NCI-H2029 (cell line): ENCODE measurements at regions not wholly inside any gene's neighbourhood (a gene's known extent, or its start where the extent isn't known, plus 50 kb on each side); places are given as distances from the start of the nearest gene placed in this dataset.

Experiments used
- DNase-seq: peaks from one replicate; lab custom pipeline; 2025; lab: John Stamatoyannopoulos, UW

DNA sequence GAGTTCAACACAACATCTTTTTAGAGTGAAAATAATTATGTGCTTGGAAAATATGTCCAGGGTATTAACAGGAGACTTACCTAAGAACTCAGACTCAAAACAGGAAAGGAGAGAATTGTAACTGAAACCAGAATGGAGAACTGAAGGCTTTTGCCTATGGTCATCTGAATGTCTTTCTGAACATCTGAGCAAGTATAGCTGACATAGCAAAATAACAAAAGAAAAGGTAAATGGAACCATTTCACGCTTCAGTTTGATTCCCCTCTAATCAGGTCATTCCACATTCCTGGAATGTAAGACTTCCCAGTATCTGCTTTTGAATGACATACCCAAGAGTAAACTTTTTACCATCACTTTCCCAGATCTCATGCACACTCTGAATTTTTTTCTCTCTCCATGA is 500.4 kb upstream of the HS3ST1 start:
- DNase-seq = no peak

DNA sequence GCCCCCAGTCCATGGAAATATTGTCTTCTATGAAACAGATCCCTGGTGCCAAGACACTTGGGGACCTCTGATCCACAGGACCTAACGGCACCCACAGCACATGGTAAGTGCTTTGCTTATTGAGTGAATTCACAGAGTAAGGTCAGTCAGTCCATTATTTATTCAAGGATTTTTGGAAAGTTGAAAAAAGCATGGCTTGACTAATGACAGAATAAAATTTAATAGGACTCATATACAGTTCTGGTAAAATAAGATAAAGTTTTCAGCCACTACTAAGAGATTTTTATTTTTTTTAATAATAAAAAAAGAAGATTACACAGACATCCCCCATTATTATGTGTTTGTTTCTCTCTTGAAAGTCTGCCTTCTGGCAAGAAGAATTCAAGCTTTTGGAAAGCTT is 490.6 kb upstream of the HS3ST1 start:
- DNase-seq = no peak

DNA sequence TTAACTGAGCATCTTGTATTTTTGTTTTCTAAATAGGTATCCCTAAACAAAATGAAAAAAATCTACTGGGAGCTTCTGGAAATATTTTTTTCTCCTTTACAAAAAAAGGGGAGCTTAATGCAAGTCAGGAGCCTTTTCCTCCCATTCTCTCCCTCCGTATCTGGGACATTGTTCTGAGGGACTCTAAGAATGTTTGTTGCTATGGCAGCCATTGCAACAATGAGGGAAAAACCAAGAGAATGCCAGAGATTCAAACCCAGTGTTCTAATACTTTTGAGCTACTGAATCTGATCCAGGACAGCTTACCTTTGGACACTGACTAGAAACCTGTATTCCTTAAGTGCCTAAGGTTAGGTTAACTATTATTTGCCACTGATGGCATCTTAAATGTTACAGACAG is 485.7 kb upstream of the HS3ST1 start:
- DNase-seq = no peak

DNA sequence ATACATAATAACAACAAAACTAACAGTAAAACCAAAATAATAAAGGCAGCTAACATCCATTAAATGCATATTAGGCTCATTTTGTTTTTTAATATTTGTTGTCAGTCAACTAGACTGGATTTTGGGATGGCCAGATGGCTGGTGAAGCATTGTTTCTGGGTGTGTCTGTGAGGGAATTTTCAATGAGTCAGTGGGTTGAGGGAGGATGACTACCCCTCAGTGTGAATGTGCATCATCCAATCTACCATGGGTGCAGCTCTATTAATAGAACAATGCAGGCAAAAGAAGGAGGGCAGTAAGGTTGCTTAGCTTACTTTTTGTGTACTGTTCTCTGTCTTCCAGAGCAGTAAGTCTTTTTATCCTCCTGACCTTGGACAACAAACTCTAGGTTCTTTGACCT is 484.2 kb upstream of the HS3ST1 start:
- no peak for DNase-seq

DNA sequence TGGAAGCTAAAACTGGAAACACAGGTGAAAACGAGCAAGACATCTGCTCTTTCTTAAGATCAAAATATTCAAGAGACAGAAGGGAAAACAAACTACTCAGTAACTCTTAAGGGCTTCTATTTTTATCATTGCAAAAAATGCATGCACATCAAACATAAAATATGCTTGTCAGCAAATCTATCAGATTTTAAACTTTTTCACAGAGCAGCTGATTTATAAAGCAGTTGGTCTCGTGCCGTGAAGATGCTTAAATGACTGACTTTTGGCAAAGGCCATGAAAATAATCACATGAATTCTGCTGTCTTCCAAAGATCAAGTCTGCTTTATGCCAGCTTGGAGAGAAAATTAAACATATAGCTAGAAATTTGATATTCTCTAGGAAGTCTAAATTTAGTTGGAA is 482.1 kb upstream of the HS3ST1 start:
- no peak for DNase-seq

DNA sequence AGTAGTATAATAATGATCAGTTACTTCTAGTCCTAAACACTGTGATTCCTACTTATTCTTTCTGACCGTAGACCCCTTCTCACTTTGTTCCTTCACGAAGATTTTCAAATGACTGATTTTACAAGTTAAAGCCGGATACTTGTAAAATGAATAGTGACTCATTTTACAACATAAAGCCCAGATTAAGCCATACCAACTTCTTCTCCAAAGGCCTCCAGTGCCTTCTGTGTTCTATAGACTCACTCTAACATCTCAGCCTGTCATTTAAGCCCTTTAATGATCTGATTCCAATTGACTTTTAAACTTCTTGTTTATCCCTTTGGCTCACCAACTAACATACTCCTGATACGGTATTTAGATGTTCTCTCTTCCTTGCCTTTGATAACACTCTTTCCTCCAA is 480.0 kb upstream of the HS3ST1 start:
- no peak for DNase-seq

DNA sequence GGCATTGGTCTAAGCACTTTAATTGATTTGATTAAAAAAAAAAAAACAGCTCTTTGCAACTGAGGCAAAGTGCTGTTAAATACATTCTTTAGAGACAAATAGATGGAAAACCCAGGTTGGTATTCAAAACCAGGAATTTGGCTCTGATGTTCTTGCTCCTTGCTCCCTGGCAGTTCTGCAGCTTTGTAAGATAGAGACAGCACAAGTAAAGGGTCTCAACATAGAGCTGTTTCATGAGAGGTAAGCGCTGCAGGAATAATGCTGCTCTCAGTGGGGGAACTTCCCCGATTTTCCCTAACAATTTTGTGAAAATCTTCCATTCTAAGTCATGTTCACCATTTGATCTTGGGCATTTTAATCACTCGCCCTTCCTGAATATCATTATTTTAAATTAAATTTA is 479.5 kb upstream of the HS3ST1 start:
- DNase-seq = no peak

DNA sequence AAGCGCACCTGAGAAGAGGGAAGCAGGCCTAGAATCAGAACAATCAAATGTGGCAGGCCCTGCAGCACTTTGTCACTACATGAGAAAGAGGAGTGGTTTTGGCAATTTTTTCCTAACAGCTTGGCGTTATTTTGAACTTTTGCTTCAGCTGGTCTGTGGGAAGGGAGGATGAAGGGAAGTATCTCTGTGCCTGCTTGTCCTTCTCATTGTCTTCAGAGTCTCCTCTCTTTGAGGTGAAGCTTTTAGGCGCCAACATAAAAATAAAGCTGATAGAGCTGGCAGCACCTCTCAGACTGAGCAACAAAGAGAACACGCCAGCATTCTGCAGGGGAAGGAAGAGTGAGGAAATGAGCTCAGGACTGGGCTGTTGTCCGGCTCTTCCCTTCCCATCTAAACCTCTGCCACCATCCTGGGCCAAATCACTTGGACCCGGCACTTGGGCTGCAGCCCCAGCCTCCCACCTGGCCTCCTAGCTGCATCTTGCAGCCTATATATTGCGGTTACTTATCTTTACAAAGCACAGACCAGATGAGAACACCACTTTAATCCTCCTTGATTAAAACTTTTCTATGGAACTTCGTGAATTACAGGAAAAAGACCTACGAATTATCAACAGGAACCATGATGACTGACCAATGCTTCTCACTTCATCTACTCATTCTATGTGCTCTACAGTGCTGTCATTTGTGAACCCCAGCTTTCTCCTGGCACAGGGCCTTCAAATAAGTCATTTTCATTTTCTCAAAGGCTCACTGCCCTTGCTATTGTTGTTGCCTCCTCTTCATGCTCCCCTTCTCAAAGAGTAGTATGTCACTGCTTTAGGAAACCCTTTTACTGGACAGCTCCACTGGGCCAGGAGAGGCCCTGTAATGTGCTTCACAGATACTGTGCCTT is 476.4 kb upstream of the HS3ST1 start:
- no peak for DNase-seq

DNA sequence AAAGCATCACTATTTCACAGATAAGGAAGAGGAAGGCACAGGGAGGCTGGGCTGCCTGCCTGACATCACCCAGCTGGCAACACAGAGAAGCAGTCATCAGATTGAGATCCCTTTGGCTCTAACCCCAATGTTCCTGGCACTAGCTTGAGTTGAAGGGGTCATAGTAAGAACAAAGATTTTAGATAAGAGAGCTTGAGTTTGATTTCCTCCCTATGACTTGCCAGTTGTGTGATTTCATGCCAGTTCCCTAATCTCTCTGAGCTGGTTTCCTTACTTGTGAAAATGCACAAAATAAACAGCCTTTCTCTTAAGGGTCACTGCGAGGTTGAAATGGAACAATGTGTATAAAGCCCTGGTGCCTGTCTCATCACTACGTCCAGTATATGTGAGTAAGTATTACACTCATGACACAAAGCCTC is 475.4 kb upstream of the HS3ST1 start:
- DNase-seq = no peak

DNA sequence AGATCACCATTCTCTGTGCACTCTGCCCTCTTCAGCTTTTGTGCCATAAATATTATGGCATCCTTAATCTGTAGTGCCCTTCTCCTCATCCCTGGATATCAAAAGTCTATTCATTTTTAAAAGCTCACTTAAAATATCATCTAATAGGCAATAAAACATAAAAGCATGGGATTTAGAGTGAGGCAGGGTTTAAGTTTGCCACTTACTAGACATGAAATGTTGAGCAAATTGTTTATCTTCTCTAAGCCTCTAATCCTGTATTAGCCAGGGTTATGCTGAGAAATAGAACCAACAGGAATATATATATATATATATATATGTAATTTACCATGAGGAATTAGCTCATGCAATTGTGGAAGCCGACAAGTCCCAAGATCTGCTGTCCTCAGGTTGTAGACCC is 472.4 kb upstream of the HS3ST1 start:
- DNase-seq = no peak

DNA sequence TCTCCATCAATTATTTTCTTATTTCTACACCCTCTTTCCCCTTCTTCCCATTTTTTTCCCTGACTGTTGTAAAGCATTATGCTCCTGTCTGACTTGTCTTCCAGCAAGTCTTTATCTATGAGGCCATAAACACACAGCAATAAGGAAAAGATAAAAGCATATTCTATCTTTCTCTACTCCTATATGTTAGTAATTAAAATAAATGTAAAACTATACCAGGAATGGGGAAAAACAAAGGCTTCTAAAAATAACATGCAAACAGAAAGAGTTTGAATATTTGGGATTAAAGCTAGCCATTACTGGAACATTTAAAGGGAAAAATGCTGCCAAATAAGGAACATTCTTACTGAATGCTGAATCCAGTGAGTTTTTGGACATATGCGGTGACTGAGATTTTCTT is 471.7 kb upstream of the HS3ST1 start:
- DNase-seq = no peak

DNA sequence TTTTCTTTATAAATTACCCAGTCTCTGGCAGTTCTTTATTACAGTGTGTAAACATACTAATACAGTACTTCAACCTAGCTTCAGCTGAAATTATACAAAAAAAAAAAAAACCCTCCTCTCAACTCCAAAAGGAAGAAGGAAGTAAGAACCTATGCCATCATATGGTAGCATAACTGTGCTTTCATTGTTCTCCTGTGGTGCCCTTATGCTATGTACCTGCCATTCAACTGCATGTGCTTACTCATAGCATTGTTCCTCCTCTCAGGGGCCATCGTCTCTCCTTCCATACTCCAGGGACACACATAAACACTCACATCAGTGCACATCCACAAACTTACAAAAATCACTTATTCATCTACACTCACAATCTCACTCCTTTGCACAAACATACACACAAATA is 470.1 kb upstream of the HS3ST1 start:
- DNase-seq = no peak

DNA sequence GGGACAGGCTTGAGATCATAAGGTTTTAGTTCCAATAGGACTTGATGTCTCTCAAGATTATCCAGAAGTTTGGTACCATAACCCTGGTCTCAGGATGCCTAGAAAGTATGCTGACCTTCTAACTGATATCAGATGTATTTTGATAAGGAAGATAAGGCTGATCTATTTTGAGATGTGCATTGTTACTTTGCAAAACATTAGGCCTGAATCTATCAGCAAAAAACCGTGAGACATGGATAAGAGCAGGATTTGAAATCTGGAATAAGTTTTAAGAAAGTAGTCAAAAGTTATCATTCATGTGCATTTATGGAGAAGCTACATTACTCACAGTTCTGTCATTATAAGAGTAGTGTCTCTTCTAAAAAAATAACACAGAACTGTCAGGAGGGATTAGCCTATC is 467.1 kb upstream of the HS3ST1 start:
- no peak for DNase-seq

DNA sequence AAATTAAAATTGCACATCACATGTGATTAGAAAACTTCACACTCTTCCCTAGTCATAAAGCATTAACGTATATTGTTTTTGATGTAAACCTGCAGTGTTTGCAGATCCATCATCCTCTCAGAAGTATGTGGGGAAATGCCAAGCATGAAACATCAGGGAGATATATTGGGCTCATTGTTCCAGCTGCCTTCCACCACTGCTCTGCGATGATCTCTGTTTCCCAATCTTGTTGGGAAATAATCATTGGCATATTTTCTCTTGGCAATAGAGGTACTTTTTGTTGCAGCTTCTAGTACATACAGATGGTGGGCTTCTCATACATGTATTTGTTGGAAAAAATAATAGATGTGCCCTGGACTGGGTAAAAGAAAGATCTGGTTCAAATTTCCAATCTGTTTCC is 466.3 kb upstream of the HS3ST1 start:
- no peak for DNase-seq

DNA sequence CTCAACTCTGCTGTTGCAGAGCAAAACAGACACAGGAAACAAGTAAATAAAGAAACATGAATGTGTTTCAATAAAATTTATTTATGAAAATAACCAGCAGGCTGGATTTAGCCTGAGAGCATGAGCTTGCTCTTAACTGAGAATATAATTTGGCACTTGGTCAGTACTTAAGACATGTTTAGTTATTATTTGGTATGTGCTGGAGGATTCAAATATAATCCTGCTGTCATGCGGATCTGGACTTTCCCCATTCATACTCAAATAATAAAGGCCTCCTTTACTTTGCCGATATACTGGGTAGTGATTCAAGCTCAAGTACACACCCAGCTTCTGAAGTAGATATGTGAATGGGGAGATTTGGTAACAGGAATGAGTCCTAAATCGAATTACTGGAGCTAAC is 465.5 kb upstream of the HS3ST1 start:
- no peak for DNase-seq

DNA sequence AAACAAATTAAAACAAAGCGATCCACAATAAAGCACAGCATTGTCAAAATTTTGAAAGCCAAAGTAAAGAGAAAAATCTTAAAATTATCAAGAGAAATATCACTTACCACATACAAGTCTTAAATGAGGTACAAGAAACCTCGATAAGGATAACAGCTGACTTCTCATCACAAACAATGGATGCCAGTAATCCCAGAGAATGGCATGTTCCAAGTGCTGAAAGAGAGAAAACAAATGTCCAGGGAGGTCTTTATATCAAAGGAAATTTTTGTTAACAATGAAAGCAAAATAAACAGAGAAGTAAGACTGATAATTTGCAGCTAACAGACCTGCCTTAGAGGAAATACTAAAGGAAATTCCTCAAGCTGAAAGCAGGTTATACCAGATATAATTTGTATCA is 460.4 kb upstream of the HS3ST1 start:
- no peak for DNase-seq

DNA sequence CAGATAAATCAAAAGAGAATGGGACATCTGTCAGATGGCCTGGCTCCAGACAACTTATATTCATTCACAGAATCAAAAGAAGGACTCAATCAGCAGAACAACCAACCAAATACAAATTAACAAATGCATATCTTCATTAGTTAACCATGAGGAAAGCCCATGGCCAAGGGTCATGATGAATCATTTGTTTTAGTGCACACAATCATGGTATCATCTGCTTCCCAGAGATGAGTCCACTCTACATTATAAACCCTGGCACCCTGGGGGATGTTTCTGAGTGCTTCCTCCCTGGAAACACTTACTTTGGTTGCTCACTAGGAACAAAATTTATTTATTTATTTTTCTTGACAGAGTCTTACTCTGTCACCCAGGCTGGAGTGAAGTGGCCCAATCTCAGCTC is 453.3 kb upstream of the HS3ST1 start:
- no peak for DNase-seq

DNA sequence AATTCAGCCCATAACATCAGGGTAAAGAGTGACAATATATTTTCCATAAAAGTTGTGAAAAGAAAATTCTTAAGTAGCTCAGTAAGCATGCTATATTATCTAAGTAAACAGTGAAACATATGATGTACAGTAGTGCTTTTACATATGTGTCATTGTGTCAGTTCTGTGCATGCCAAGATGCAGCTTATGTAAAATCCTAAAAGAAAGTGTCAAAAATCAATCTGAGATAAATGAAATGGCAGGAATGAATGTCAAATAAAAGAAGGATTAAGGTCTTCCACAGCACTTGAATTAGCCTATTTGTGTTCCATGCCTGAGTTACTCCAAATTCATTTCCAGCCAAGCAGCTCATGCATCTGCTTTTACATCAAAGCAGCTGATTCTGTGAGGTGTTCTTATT is 452.7 kb upstream of the HS3ST1 start:
- no peak for DNase-seq

DNA sequence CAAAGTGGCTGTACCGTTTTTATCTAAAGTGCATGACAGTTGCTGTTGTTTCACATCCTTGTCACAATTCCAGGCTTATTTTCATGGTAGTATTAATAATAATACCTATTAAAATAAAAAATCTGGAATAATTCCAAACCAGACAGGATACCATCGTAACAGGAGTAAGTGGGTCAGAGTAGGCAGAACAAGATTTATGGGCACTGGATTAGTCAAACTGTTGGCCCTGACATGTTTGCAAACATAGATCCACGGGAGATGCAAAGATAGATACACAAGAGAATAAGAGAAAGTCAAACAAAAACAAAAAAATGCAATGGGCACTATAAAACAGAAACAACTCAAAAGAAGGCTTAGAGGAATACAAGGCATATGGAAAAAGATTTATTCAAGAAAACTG is 449.5 kb upstream of the HS3ST1 start:
- no peak for DNase-seq

DNA sequence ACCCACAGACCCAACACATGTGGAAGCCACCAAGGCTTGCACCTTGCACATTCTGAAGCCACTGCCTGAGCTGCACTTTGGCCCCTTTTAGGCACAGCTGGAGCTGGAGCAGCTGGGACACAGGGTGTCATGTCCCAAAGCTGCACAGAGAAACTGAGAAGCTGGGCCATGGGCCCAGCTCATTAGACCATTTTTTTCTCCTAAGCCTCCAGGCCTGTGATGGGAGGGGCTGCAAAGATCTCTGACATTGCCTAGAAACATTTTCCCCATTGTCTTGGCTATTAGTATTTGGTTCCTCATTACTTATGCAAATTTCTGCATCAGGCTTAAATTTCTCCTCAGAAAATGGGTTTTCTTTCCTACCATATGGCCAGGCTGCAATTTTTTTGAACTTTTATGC is 447.4 kb upstream of the HS3ST1 start:
- DNase-seq = no peak

DNA sequence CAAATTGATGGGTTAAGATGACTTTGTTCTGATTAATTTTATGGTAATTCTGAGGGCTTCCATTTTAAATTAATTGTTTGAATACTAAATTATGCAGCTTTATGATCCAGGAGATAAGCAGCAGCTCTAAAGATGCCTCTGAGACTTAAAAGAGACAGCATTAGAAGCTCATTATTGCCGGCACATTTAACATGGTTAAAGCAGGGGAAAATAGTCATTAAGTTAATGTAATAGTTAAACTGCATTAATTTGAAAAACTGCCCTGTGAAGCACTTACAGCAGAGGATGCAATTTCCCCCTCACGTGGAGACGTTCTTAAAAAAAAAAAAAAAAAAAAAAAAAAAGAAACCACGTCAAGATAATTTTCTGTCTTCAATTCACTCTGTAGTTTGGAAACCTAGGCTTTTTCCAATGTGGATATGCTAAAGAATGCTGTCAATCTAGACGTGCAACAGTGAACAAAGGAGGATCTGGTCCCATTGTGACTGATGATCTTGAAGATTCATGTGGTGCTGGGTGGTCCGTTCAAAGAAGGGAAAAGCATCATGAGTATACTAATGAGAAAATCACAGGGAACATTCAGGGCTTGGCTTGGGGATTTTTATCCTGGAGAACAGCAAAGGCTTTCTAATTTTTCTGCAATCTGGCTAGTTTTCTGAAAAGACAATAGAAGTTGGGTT is 440.6 kb upstream of the HS3ST1 start:
- no peak for DNase-seq

DNA sequence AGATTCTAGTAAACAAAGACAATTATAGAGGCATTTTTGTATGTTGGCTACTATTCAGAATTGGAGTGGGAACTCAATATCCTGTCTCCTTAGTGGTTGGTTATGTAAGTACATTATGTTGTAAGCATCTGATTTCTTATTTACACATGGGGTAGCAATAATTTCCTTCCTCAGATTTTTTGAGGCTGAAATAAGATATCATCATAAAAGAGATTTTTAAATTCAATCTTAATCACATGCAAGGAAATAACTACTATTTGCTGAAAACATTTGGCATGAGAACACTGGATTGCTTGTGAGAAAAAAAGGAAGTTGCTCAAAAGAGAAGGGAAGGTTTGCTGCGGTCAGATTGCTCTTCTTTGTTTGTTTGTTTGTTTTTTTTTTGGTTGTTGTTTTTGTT is 437.7 kb upstream of the HS3ST1 start:
- DNase-seq = no peak

DNA sequence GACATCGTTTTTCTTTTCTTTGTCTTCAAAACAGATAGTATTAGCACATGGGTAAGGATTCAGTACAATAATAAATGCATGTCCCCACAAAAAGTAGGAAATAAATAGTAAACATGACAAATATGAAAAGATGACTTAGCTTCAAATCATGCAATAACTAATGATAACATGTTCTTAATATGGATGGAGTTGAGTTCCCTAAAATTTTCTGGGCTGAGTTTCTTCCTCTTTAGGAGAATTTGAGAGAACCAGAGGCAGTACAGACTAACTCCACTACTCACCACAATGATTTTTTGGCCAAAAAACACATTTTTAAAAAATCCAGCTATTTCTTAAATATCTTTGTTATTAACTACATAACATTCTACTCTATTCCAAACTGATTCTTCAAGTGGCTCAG is 432.3 kb upstream of the HS3ST1 start:
- DNase-seq = no peak

DNA sequence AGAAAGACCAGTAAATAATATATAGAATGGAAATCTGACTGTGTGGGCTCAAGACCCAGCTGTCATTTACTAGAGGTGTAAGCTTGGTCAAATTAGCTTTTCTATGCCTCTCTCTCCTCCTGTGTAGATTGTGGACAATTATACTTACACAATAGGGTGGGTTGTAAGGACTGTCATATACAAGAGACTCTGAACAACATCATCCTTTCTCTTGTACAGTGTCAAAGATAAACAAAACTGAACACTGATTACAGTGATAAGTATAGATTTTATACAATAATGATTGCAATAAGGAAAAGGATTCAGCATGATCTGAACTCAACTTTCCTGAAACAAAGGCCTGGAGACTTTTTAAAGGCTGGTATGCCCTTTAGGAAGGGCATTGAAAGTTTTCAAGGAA is 429.2 kb upstream of the HS3ST1 start:
- DNase-seq = no peak
